IPS-NIHi11 (cell line): ENCODE measurements at regions not wholly inside any gene's neighbourhood (a gene's known extent, or its start where the extent isn't known, plus 50 kb on each side); places are given as distances from the start of the nearest gene placed in this dataset.
"Not testable (repeated sequence)": the region's sequence is repeated elsewhere in the genome, so short reads cannot be mapped to it uniquely, and the experiment has no call there.

Experiments
- DNase-seq: peaks from one replicate; pipeline ENCODE4 v3.0.0; 2012; ENCODE audit warnings: mixed read lengths, low spot score

- DNase-seq = no peak
Observed at GRCh38 chr6:128597004-128597403, 76.6 kb upstream of the PTPRK start.

- DNase-seq = no peak
Observed at GRCh38 chr6:128595544-128595943, 75.1 kb upstream of the PTPRK start.

GRCh38 chr6:128586095-128586494 is 65.7 kb upstream of the PTPRK start:
- no peak for DNase-seq

GRCh38 chr6:128580224-128581110 is 60.1 kb upstream of the PTPRK start:
- DNase-seq = no peak

- not testable (repeated sequence) for DNase-seq
Observed at GRCh38 chr6:128575254-128575653, 54.9 kb upstream of the PTPRK start.

GRCh38 chr6:128574402-128574801 is 54.0 kb upstream of the PTPRK start:
- no peak for DNase-seq

- DNase-seq = no peak
Observed at GRCh38 chr6:128573036-128573435, 52.6 kb upstream of the PTPRK start.

GRCh38 chr6:128572294-128572693 is 51.9 kb upstream of the PTPRK start:
- DNase-seq = no peak

- no peak for DNase-seq
Observed at GRCh38 chr6:128570680-128571063, 50.3 kb upstream of the PTPRK start.

- peak; percentile 48 for DNase-seq
Observed at GRCh38 chr6:128569732-128570679, 49.6 kb upstream of the PTPRK start.
